ENCODE measurements at regions not wholly inside any gene's neighbourhood (a gene's known extent, or its start where the extent isn't known, plus 50 kb on each side); places are given as distances from the start of the nearest gene placed in this dataset.

DNA sequence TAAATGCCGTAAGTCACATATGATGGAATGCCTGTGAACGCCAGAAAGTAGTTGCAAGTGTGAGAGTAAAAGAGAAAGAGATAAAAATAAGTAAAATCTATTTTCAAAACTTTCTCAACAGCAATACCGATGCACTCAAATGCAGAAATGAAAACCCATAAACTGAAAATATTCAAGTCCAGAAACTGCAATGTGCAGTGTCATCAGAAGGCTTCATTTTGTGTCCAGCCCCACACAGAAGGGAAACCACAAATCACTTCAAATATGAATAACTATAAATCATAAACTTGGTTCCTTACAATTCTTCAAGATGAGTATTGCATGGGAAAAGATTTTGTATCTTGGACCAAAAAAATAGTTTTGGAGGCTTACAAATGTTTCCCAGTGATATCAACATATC is 375.2 kb upstream of the ANO5 start:
- TF ChIP-seq MAFG (CRISPR knock-in tag; IDR thresholded peaks at IDR 0.05): no peak
- TF ChIP-seq ZNF510 (CRISPR knock-in tag; IDR thresholded peaks at IDR 0.05; ENCODE audit: low read depth): no peak
- TF ChIP-seq, protein P1, sequence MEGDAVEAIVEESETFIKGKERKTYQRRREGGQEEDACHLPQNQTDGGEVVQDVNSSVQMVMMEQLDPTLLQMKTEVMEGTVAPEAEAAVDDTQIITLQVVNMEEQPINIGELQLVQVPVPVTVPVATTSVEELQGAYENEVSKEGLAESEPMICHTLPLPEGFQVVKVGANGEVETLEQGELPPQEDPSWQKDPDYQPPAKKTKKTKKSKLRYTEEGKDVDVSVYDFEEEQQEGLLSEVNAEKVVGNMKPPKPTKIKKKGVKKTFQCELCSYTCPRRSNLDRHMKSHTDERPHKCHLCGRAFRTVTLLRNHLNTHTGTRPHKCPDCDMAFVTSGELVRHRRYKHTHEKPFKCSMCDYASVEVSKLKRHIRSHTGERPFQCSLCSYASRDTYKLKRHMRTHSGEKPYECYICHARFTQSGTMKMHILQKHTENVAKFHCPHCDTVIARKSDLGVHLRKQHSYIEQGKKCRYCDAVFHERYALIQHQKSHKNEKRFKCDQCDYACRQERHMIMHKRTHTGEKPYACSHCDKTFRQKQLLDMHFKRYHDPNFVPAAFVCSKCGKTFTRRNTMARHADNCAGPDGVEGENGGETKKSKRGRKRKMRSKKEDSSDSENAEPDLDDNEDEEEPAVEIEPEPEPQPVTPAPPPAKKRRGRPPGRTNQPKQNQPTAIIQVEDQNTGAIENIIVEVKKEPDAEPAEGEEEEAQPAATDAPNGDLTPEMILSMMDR (CRISPR knock-in tag; IDR thresholded peaks at IDR 0.05): no peak
- no peak for TF ChIP-seq ZNF264 (CRISPR knock-in tag; IDR thresholded peaks at IDR 0.05)
- no peak for TF ChIP-seq TP53 (CRISPR knock-in tag; conservative IDR thresholded peaks at IDR 0.05)
- TF ChIP-seq, protein P2, sequence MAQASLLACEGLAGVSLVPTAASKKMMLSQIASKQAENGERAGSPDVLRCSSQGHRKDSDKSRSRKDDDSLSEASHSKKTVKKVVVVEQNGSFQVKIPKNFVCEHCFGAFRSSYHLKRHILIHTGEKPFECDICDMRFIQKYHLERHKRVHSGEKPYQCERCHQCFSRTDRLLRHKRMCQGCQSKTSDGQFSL (CRISPR knock-in tag; IDR thresholded peaks at IDR 0.05): no peak
- TF ChIP-seq, protein P3, sequence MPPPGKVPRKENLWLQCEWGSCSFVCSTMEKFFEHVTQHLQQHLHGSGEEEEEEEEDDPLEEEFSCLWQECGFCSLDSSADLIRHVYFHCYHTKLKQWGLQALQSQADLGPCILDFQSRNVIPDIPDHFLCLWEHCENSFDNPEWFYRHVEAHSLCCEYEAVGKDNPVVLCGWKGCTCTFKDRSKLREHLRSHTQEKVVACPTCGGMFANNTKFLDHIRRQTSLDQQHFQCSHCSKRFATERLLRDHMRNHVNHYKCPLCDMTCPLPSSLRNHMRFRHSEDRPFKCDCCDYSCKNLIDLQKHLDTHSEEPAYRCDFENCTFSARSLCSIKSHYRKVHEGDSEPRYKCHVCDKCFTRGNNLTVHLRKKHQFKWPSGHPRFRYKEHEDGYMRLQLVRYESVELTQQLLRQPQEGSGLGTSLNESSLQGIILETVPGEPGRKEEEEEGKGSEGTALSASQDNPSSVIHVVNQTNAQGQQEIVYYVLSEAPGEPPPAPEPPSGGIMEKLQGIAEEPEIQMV (CRISPR knock-in tag; IDR thresholded peaks at IDR 0.05; ENCODE audit: low read depth): no peak
- TF ChIP-seq, protein P4, sequence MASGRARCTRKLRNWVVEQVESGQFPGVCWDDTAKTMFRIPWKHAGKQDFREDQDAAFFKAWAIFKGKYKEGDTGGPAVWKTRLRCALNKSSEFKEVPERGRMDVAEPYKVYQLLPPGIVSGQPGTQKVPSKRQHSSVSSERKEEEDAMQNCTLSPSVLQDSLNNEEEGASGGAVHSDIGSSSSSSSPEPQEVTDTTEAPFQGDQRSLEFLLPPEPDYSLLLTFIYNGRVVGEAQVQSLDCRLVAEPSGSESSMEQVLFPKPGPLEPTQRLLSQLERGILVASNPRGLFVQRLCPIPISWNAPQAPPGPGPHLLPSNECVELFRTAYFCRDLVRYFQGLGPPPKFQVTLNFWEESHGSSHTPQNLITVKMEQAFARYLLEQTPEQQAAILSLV (CRISPR knock-in tag; IDR thresholded peaks at IDR 0.05; ENCODE audit: borderline replicate concordance): no peak
- no peak for TF ChIP-seq ZFP1 (CRISPR knock-in tag; IDR thresholded peaks at IDR 0.05)
- TF ChIP-seq ZNF121 (CRISPR knock-in tag; IDR thresholded peaks at IDR 0.05): no peak
- TF ChIP-seq ZBTB20 (CRISPR knock-in tag; IDR thresholded peaks at IDR 0.05; ENCODE audit: borderline replicate concordance, low read depth): no peak
- no peak for TF ChIP-seq ZNF788 (CRISPR knock-in tag; IDR thresholded peaks at IDR 0.05; ENCODE audit: borderline replicate concordance)
- no peak for TF ChIP-seq ZSCAN30 (CRISPR knock-in tag; IDR thresholded peaks at IDR 0.05)
- TF ChIP-seq, protein P5, sequence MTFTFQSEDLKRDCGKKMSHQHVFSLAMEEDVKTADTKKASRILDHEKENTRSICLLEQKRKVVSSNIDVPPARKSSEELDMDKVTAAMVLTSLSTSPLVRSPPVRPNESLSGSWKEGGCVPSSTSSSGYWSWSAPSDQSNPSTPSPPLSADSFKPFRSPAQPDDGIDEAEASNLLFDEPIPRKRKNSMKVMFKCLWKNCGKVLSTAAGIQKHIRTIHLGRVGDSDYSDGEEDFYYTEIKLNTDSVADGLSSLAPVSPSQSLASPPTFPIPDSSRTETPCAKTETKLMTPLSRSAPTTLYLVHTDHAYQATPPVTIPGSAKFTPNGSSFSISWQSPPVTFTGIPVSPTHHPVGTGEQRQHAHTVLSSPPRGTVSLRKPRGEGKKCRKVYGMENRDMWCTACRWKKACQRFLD (CRISPR knock-in tag; IDR thresholded peaks at IDR 0.05; ENCODE audit: borderline replicate concordance): no peak
